ENCODE measurements at regions not wholly inside any gene's neighbourhood (a gene's known extent, or its start where the extent isn't known, plus 50 kb on each side); places are given as distances from the start of the nearest gene placed in this dataset.

GRCh38 chr3:117874028-117874690, 1160.5 kb downstream of the IGSF11 start:
- Histone ChIP-seq H3K36me3 (no peaks in the 10 kb centered on the region), H3K9me3 (no peaks in the 10 kb centered on the region), H3K4me1 (peaks cover 0 to 12% (median 0%) of the 10 kb centered on the region in 4 donors), H3K4me3 (no peak overlapping the region), H3K27me3 (no peaks in the 10 kb centered on the region), H3K27ac (peak overlapping the region in 1 of 4 donors; percentile 11)
- no peak for DNase-seq
- WGBS, 2 donors (ENCODE audit: low coverage in 1 of 2) = 68% methylated on average over 4 of the region's 4 CpGs
- intact Hi-C loops (cut with DNase I; ENCODE audit: low total_unique reads) = no loop called here
- in situ Hi-C loops (cut with MboI; ENCODE audit: low pct_ligation_motif_present in 1 of 4, low pct_unique_long_range_greater_than_20kb in 1 of 4, low sequenced_read_pairs in 3 of 4) = no loop called here
- no peak for TF ChIP-seq POLR2A (IDR thresholded peaks at IDR 0.05)
- TF ChIP-seq, protein P1, sequence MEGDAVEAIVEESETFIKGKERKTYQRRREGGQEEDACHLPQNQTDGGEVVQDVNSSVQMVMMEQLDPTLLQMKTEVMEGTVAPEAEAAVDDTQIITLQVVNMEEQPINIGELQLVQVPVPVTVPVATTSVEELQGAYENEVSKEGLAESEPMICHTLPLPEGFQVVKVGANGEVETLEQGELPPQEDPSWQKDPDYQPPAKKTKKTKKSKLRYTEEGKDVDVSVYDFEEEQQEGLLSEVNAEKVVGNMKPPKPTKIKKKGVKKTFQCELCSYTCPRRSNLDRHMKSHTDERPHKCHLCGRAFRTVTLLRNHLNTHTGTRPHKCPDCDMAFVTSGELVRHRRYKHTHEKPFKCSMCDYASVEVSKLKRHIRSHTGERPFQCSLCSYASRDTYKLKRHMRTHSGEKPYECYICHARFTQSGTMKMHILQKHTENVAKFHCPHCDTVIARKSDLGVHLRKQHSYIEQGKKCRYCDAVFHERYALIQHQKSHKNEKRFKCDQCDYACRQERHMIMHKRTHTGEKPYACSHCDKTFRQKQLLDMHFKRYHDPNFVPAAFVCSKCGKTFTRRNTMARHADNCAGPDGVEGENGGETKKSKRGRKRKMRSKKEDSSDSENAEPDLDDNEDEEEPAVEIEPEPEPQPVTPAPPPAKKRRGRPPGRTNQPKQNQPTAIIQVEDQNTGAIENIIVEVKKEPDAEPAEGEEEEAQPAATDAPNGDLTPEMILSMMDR (IDR thresholded peaks at IDR 0.05) = no peak
- no peak for TF ChIP-seq POLR2AphosphoS5 (IDR thresholded peaks at IDR 0.05)
- no peak for TF ChIP-seq EP300 (IDR thresholded peaks at IDR 0.05; ENCODE audit: low read depth)

- intact Hi-C loops (cut with DNase I; ENCODE audit: low total_unique reads) = no loop called here
- H3K4me3 ChIP-seq = no peak overlapping the region
- DNase-seq = no peak
- no peaks in the 10 kb centered on the region for H3K9me3 ChIP-seq
- WGBS, 2 donors (ENCODE audit: low coverage in 1 of 2) = 25 to 52% methylated on average over 1 of the region's 1 CpG
- TF ChIP-seq, protein P1 (IDR thresholded peaks at IDR 0.05) = no peak
- no peak for TF ChIP-seq POLR2AphosphoS5 (IDR thresholded peaks at IDR 0.05)
- TF ChIP-seq EP300 (IDR thresholded peaks at IDR 0.05; ENCODE audit: low read depth) = no peak
- no peak for TF ChIP-seq POLR2A (IDR thresholded peaks at IDR 0.05)
- H3K36me3 ChIP-seq = no peaks in the 10 kb centered on the region
- H3K27me3 ChIP-seq = no peaks in the 10 kb centered on the region
- peaks cover 0 to 12% (median 0%) of the 10 kb centered on the region in 4 donors for H3K4me1 ChIP-seq
- in situ Hi-C loops (cut with MboI; ENCODE audit: low pct_ligation_motif_present in 1 of 4, low pct_unique_long_range_greater_than_20kb in 1 of 4, low sequenced_read_pairs in 3 of 4) = no loop called here
- H3K27ac ChIP-seq = no peak overlapping the region
Measured at GRCh38 chr3:117874904-117875874, 1159.5 kb downstream of the IGSF11 start.

- intact Hi-C loops (cut with DNase I; ENCODE audit: low total_unique reads) = no loop called here
- Histone ChIP-seq H3K36me3 (no peaks in the 10 kb centered on the region), H3K9me3 (no peaks in the 10 kb centered on the region), H3K27ac (no peak overlapping the region), H3K4me1 (peaks cover 0 to 12% (median 0%) of the 10 kb centered on the region in 4 donors), H3K4me3 (no peak overlapping the region), H3K27me3 (no peaks in the 10 kb centered on the region)
- in situ Hi-C loops (cut with MboI; ENCODE audit: low pct_ligation_motif_present in 1 of 4, low pct_unique_long_range_greater_than_20kb in 1 of 4, low sequenced_read_pairs in 3 of 4) = no loop called here
- 88 to 90% methylated on average over 1 of the region's 1 CpG for WGBS, 2 donors (ENCODE audit: low coverage in 1 of 2)
- TF ChIP-seq, protein P1 (IDR thresholded peaks at IDR 0.05) = no peak
- no peak for TF ChIP-seq POLR2AphosphoS5 (IDR thresholded peaks at IDR 0.05)
- no peak for TF ChIP-seq POLR2A (IDR thresholded peaks at IDR 0.05)
- no peak for TF ChIP-seq EP300 (IDR thresholded peaks at IDR 0.05; ENCODE audit: low read depth)
- DNase-seq = no peak
Measured at GRCh38 chr3:117875887-117876286, 1158.8 kb downstream of the IGSF11 start.

GRCh38 chr3:117880638-117881037, 1154.0 kb downstream of the IGSF11 start:
- Histone ChIP-seq H3K4me3 (no peak overlapping the region), H3K36me3 (no peaks in the 10 kb centered on the region), H3K27ac (no peak overlapping the region), H3K9me3 (no peaks in the 10 kb centered on the region), H3K27me3 (no peaks in the 10 kb centered on the region), H3K4me1 (no peaks in the 10 kb centered on the region)
- in situ Hi-C loops (cut with MboI; ENCODE audit: low pct_ligation_motif_present in 1 of 4, low pct_unique_long_range_greater_than_20kb in 1 of 4, low sequenced_read_pairs in 3 of 4) = no loop called here
- 78 to 81% methylated on average over 2 of the region's 2 CpGs for WGBS, 2 donors (ENCODE audit: low coverage in 1 of 2)
- intact Hi-C loops (cut with DNase I; ENCODE audit: low total_unique reads) = no loop called here
- no peak for TF ChIP-seq POLR2AphosphoS5 (IDR thresholded peaks at IDR 0.05)
- TF ChIP-seq EP300 (IDR thresholded peaks at IDR 0.05; ENCODE audit: low read depth) = no peak
- TF ChIP-seq, protein P1 (IDR thresholded peaks at IDR 0.05) = no peak
- TF ChIP-seq POLR2A (IDR thresholded peaks at IDR 0.05) = no peak
- DNase-seq = no peak

Measured in transverse colon (tissue), 4 donors.